Smooth muscle cell (in vitro differentiated cells): ENCODE measurements at regions not wholly inside any gene's neighbourhood (a gene's known extent, or its start where the extent isn't known, plus 50 kb on each side); places are given as distances from the start of the nearest gene placed in this dataset.

Experiments
- DNase-seq: peaks from one replicate; lab custom pipeline; 2025; ENCODE audit not compliant: unreplicated experiment; lab: John Stamatoyannopoulos, UW
- H2AFZ ChIP-seq: fragments of 200-600 bp; sonication (generic); 2 replicates; pipeline ENCODE4 v1.6.0; 2016; ENCODE audit warnings: antibody characterized with exemption, low read depth, mild to moderate bottlenecking
- H3F3A ChIP-seq: fragments of 200-600 bp; sonication (generic); 2 replicates; pipeline ENCODE4 v1.6.0; 2017; ENCODE audit warnings: antibody characterized with exemption, low read depth
- H3K27ac ChIP-seq: fragments of 200-600 bp; sonication (generic); 2 replicates; pipeline ENCODE4 v1.5.1; 2016; ENCODE audit warnings: low read depth, mild to moderate bottlenecking
- H3K27me3 ChIP-seq: fragments of 200-600 bp; sonication (generic); 2 replicates; pipeline ENCODE4 v1.6.1; 2016; ENCODE audit warnings: low read depth, mild to moderate bottlenecking
- H3K36me3 ChIP-seq: fragments of 200-600 bp; sonication (generic); 2 replicates; pipeline ENCODE4 v1.5.1; 2016; ENCODE audit warnings: low read depth
- H3K4me1 ChIP-seq: fragments of 200-600 bp; sonication (generic); 2 replicates; pipeline ENCODE4 v1.5.1; 2016; ENCODE audit warnings: low read depth
- H3K4me2 ChIP-seq: fragments of 200-600 bp; sonication (generic); 2 replicates; pipeline ENCODE4 v1.6.0; 2016; ENCODE audit warnings: mild to moderate bottlenecking
- H3K4me3 ChIP-seq: fragments of 200-600 bp; sonication (generic); 2 replicates; pipeline ENCODE4 v1.5.1; 2016; ENCODE audit warnings: mild to moderate bottlenecking
- H3K79me2 ChIP-seq: fragments of 200-600 bp; sonication (generic); 2 replicates; pipeline ENCODE4 v1.6.0; 2016; ENCODE audit warnings: low read depth, mild to moderate bottlenecking
- H3K9ac ChIP-seq: fragments of 200-600 bp; sonication (generic); 2 replicates; pipeline ENCODE4 v1.6.0; 2016; ENCODE audit warnings: low read depth
- H3K9me3 ChIP-seq: fragments of 200-600 bp; sonication (generic); replicated peaks from 2 replicates; pipeline ENCODE4 v1.5.1; 2016; ENCODE audit warnings: low read depth
- H4K20me1 ChIP-seq: fragments of 200-600 bp; sonication (generic); 2 replicates; pipeline ENCODE4 v1.6.0; 2016; ENCODE audit warnings: low read depth
- CTCF ChIP-seq: fragments of 200-600 bp; sonication (generic); IDR thresholded peaks from 2 replicates; pipeline ENCODE4 v1.5.1; 2017; ENCODE audit warnings: borderline replicate concordance, mild to moderate bottlenecking, antibody characterized with exemption; ENCODE audit not compliant: insufficient read depth, poor library complexity, severe bottlenecking
- WGBS: methylation state at CpG from one replicate; pipeline ENCODE4 v1.1.7; 2016; ENCODE audit warnings: low lambda C conversion rate; 5-methylcytosine and 5-hydroxymethylcytosine counted together

- H3K36me3 ChIP-seq, result no peaks in the 10 kb centered on the region
- no peak overlapping the region for H3K4me3 ChIP-seq
- no peak overlapping the region for H2AFZ ChIP-seq
- H3K27me3 ChIP-seq, result no peaks in the 10 kb centered on the region
- H4K20me1 ChIP-seq, result no peaks in the 10 kb centered on the region
- H3K4me1 ChIP-seq, result peaks cover 6% of the 10 kb centered on the region
- H3K4me2 ChIP-seq, result no peak overlapping the region
- WGBS, result 84% methylated on average over 3 of the region's 3 CpGs
- H3K27ac ChIP-seq, result no peak overlapping the region
- no peak for TF ChIP-seq CTCF
- H3F3A ChIP-seq, result no peaks in the 10 kb centered on the region
- H3K9me3 ChIP-seq, result no peaks in the 10 kb centered on the region
- no peaks in the 10 kb centered on the region for H3K79me2 ChIP-seq
- DNase-seq, result no peak
- no peak overlapping the region for H3K9ac ChIP-seq
These were observed 198.6 kb upstream of the CDH6 start for GRCh38 chr5:30994902-30995301.

- Histone ChIP-seq H3K9ac (no peak overlapping the region), H4K20me1 (no peaks in the 10 kb centered on the region), H2AFZ (no peak overlapping the region), H3F3A (no peaks in the 10 kb centered on the region), H3K79me2 (no peaks in the 10 kb centered on the region), H3K9me3 (no peaks in the 10 kb centered on the region), H3K27ac (no peak overlapping the region), H3K4me1 (peaks cover 6% of the 10 kb centered on the region), H3K36me3 (no peaks in the 10 kb centered on the region), H3K4me2 (no peak overlapping the region), H3K4me3 (no peak overlapping the region), H3K27me3 (no peaks in the 10 kb centered on the region)
- no peak for DNase-seq
- TF ChIP-seq CTCF, result no peak
- WGBS, result 85% methylated on average over 4 of the region's 4 CpGs
These were observed 199.3 kb upstream of the CDH6 start for GRCh38 chr5:30994176-30994575.

- Histone ChIP-seq H3K27me3 (no peaks in the 10 kb centered on the region), H3F3A (no peaks in the 10 kb centered on the region), H3K79me2 (no peaks in the 10 kb centered on the region), H3K27ac (no peak overlapping the region), H4K20me1 (no peaks in the 10 kb centered on the region), H3K36me3 (no peaks in the 10 kb centered on the region), H3K4me2 (no peak overlapping the region), H3K4me1 (peaks cover 6% of the 10 kb centered on the region), H3K4me3 (no peak overlapping the region), H3K9me3 (no peaks in the 10 kb centered on the region), H2AFZ (no peak overlapping the region), H3K9ac (no peak overlapping the region)
- no peak for TF ChIP-seq CTCF
- no peak for DNase-seq
- WGBS, result 54% methylated on average over 5 of the region's 5 CpGs
These were observed 202.0 kb upstream of the CDH6 start for GRCh38 chr5:30991462-30991861.

- no peak for TF ChIP-seq CTCF
- H3K4me1 ChIP-seq, result no peaks in the 10 kb centered on the region
- no peak overlapping the region for H3K9ac ChIP-seq
- no peaks in the 10 kb centered on the region for H3F3A ChIP-seq
- no peaks in the 10 kb centered on the region for H3K9me3 ChIP-seq
- no peaks in the 10 kb centered on the region for H3K27me3 ChIP-seq
- no peaks in the 10 kb centered on the region for H4K20me1 ChIP-seq
- no peak overlapping the region for H3K27ac ChIP-seq
- no peaks in the 10 kb centered on the region for H3K36me3 ChIP-seq
- H2AFZ ChIP-seq, result no peak overlapping the region
- no peak overlapping the region for H3K4me3 ChIP-seq
- no peaks in the 10 kb centered on the region for H3K79me2 ChIP-seq
- no peak for DNase-seq
- H3K4me2 ChIP-seq, result no peak overlapping the region
These were observed 211.9 kb upstream of the CDH6 start for GRCh38 chr5:30981576-30981975.
